GM19099 (cell line): ENCODE measurements at regions not wholly inside any gene's neighbourhood (a gene's known extent, or its start where the extent isn't known, plus 50 kb on each side); places are given as distances from the start of the nearest gene placed in this dataset.

Experiments used
- POLR2A ChIP-seq: IDR thresholded peaks from 3 replicates; pipeline ENCODE4 v1.6.1; 2011; ENCODE audit warnings: low read depth; ENCODE audit not compliant: insufficient read length; ENCODE audit errors: extremely low read depth

DNA sequence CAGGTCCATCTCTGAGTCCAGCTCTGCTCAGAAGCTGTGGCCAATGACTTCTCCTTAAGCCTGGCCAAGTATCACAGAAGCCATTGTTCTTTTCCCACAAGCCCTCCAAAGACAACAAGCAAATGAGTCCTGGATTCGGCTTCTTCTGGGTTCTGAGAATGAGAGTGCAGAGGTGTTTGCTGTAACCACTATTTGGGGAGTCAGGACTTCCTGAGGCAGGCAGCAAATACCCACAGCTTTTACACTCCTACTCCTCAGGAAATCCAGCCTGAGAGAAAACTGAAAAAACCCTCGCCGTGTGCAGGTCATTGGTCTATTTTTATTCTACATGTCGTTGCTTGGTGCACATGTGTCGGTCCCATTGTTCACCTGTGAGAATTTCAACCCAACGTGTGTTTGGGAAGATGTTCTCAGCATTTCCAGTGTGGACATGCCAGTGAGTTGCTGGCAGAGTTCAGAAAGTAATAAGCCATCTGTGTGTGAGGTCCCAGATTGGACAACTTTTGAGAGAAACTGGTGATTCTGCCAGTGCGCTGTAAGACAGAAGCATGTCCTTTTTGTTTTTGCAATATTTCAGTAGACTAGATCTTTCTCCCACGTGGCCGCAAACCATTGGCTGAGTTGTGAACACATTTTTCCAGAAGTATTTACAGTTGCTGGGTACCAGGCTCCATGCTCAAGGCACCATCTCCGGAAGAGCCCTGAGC is 121.6 kb upstream of the LYZL2 start:
- TF ChIP-seq POLR2A = no peak

DNA sequence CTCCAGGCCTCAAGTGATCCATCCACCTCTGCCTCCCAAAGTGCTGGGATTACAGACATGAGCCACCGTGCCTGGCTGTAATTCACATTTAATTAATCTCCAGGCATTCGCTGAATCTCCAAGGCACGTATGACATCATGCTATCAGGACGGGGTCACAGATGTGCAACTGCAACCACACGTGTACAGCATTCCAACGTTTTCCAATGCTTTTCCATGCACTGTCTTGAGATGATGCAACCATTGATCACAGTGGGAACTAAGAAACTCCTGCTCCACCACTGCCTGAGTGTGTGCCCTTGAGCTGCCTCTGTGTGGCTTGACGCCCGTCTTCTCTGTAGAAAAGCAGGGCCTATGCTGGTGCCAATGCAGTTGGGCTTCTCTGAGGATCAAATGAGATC is 119.8 kb upstream of the LYZL2 start:
- no peak for TF ChIP-seq POLR2A

DNA sequence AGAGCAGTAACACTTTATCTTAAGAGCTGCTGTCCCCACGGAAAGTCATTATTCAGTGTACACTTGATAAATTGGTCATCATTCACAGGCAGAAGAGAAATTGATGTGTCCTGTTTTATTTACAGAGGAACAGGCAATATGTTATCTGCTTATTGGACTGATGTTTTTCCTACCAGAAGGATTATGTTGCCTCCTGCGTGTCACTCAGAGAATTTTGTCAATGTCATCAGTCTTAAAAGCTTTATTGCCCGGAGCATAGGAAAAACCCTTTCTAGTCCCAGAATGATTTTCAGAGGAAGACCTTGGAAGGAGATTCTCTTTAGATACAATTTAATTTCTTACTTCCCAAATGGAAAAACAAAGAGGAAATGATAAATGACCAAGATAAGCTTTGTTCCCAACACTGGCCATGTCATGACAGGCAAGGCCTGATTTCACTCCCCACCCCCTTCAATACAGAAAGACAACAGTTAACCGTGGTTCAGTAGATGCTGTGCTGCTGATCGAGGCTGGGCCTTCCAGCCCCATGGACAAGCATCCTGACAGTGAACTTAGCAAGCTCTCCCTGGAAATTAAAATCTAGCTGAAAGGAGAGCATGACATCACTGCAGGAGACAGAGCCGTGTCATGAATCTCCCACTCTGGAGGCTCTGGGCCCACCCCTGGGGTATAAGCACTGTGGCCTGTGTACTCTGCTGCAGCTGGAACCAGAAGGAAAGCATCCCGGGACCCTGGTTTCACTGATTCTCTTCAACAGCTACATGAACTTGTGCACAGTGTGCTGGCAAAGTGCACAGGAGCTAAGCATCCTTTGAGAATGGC is 118.8 kb upstream of the LYZL2 start:
- no peak for TF ChIP-seq POLR2A

GRCh38 chr10:30747633-30748032 is 118.1 kb upstream of the LYZL2 start:
- TF ChIP-seq POLR2A = no peak

DNA sequence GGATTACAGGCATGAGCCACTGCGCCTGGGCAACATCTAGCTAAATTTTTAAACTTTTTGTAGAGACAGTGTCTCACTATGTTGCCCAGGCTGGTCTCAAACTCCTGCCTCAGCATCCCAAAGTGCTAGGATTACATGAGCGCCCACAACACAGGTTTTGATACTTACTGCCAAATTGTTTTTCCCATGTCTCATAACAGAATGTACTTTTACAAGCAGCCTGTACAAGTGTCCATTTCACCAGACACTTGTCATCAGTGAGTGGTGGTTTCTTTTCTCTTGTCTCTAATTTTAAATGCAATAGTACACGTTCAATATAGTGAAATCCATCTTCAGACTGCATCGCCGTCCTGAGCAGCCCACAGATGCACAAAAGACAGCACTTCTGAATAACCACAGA is 116.4 kb upstream of the LYZL2 start:
- no peak for TF ChIP-seq POLR2A

DNA sequence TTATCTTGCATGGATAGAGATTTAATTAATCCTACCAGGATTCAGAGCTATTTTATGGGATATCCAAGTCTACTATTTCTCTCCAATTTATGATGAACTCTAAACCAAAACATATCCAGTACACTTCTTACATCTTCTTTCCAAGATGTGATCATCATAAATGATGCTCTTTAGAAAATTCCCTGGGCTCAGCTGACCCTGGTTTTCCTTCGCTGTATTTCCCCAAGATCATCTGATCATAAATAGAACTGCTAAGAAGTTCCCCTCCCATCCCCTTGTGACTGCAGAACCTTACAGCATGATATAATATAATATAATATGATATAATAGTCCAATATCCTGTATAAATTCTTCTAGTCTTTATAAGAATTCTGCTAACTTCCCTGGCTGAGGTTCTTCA is 114.6 kb upstream of the LYZL2 start:
- no peak for TF ChIP-seq POLR2A

DNA sequence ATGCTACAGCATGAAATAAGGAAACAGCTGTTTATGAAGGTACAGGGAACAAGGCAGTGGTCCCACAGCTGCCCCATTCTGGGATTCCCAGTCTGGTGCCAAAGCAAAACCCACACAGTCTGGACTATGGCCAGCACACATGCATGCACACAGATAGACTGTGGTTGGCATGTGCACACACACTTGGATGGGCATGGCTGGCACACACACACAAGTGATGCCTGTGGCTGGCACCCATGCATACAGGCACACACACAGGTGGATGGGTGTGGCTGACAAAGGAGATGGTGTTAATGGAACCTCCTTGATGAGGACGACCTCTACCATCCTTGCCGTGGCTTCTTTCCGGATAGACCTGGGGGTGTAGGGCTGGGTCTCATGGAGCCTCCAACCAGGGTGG is 114.0 kb upstream of the LYZL2 start:
- TF ChIP-seq POLR2A = no peak

DNA sequence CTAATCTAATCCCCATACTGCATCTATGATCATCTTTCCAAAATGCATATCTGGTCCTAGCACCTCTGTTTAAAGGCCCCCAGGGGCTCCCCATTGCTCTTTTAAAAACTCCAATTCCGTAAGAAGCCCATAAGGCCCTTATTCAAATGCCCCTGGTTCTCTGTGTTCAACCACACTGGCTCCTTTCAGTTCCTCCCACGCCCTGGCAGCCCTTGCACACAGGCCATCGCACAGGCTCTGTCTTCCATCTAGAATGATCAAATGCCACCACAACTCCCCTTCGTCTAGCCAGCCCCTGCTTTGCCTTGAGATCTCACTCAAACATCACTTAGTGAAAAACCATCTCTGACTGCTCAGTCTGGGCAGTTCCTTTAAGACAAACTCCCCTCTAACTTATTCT is 112.9 kb upstream of the LYZL2 start:
- no peak for TF ChIP-seq POLR2A

GRCh38 chr10:30738416-30738815 is 108.9 kb upstream of the LYZL2 start:
- TF ChIP-seq POLR2A = no peak

DNA sequence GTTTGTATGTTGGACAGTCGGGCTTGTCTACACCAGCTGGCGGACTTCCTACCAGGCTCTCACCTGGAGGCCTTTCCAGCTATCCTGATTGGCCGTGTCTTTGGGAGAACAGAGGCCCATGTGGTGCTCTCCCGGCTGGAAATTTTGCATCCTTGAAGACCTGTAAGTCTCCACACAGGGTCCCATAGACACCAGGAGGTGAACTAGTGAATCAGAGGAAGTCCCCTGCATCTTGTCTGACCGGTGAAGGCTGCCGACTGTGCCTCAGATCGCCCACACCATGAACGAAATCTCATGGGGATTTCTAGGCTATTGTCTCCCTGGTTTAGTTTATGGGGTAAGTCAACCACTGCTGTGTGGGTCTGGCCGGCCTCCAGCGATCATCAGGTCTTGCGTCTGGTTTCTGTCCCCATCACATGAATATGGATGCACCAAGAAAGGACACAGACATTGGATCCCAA is 108.4 kb upstream of the LYZL2 start:
- TF ChIP-seq POLR2A = no peak

GRCh38 chr10:30736685-30737232 is 107.2 kb upstream of the LYZL2 start:
- TF ChIP-seq POLR2A = no peak

- TF ChIP-seq POLR2A = no peak
Measured at GRCh38 chr10:30734901-30735300, 105.3 kb upstream of the LYZL2 start.

DNA sequence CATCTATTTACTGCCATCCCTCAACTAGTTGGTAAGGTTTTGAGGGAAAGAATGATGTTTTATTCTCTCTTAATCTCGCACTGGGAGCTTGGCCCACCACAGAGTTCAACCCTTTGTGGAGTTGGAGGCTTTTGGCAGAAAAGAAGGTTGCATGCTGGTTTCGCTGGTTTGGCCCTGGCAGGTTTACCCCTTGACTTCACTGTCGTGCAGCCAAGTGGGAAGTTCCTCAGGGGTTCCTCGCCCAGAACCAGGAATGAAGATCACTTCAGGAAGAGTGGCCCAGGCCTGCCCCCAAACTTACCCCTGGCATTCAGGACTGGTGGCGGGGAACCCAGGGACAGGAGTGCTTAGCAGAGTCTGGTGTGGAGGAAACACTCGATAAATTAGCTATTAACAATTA is 103.1 kb upstream of the LYZL2 start:
- TF ChIP-seq POLR2A = no peak

GRCh38 chr10:30731963-30732362 is 102.4 kb upstream of the LYZL2 start:
- TF ChIP-seq POLR2A = no peak

DNA sequence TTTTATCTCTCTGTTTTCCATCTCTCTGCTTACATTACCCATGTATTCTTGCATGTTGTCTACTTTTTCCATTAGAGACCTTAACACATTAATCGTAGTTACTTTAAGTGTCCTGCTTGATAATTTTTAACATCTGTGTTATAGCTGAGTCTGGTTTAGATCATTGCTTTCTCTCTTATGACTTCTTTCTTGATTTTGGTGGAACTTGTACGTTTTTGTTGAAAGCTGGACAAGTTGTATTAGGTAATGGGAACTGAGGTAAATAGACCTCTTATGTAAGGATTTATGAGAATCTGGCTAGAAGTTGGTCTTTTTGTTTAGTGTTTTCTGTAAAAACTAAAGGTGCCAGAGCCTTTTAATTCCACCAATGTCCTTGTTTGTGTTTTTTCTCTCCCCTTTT is 100.8 kb upstream of the LYZL2 start:
- no peak for TF ChIP-seq POLR2A

DNA sequence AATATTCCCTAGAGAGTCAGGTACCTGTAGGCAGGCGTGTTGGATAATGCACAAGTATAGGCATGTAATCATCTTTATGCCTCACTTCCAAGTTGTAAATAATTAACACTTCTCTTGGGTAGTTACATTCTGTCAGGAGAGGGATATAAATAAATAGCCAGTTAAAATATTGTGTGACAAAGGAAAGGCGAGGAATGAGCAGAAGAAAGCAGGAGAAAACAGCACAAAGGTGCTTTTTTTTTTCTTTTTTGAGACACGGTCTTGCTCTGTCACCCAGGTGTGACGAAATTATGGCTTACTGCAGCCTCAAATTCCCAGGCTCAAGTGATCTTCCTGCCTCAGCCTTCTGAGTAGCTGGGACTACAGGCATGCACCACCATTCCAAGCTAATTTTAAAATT is 99.2 kb upstream of the LYZL2 start:
- no peak for TF ChIP-seq POLR2A
